RPMI7951 (cell line): ENCODE measurements at regions not wholly inside any gene's neighbourhood (a gene's known extent, or its start where the extent isn't known, plus 50 kb on each side); places are given as distances from the start of the nearest gene placed in this dataset.
A peak's percentile ranks its signal among the peaks of the same experiment; 100 is the strongest.
"Not testable (repeated sequence)": the region's sequence is repeated elsewhere in the genome, so short reads cannot be mapped to it uniquely, and the experiment has no call there.

Experiments
- DNase-seq: peaks from one replicate; pipeline ENCODE4 v3.0.0-alpha.2; 2012; ENCODE audit warnings: low read depth

GRCh38 chr19:57028804-57029525, 90.8 kb upstream of the USP29 start:
- no peak for DNase-seq

GRCh38 chr19:57031106-57031505, 88.7 kb upstream of the USP29 start:
- no peak for DNase-seq

- DNase-seq = no peak
Measured at GRCh38 chr19:57033576-57033975, 86.2 kb upstream of the USP29 start.

- DNase-seq = no peak
Measured at GRCh38 chr19:57034544-57034943, 85.2 kb upstream of the USP29 start.

GRCh38 chr19:57035740-57036139, 84.0 kb upstream of the USP29 start:
- DNase-seq = not testable (repeated sequence)

GRCh38 chr19:57037556-57037955, 82.2 kb upstream of the USP29 start:
- no peak for DNase-seq

GRCh38 chr19:57047743-57048142, 72.0 kb upstream of the USP29 start:
- DNase-seq = no peak

- no peak for DNase-seq
Measured at GRCh38 chr19:57050863-57051262, 68.9 kb upstream of the USP29 start.

- DNase-seq = no peak
Measured at GRCh38 chr19:57052081-57052480, 67.7 kb upstream of the USP29 start.

GRCh38 chr19:57053401-57053800, 66.4 kb upstream of the USP29 start:
- DNase-seq = no peak

- no peak for DNase-seq
Measured at GRCh38 chr19:57055956-57056355, 63.8 kb upstream of the USP29 start.

GRCh38 chr19:57057036-57057686, 62.6 kb upstream of the USP29 start:
- DNase-seq = peak; percentile 90

GRCh38 chr19:57058871-57059270, 60.9 kb upstream of the USP29 start:
- no peak for DNase-seq

- no peak for DNase-seq
Measured at GRCh38 chr19:57063070-57063469, 56.7 kb upstream of the USP29 start.

- DNase-seq = no peak
Measured at GRCh38 chr19:57067440-57067839, 52.3 kb upstream of the USP29 start.

GRCh38 chr19:57068311-57068710, 51.5 kb upstream of the USP29 start:
- DNase-seq = no peak

GRCh38 chr19:57068921-57069697, 50.7 kb upstream of the USP29 start:
- no peak for DNase-seq
